ENCODE measurements at regions not wholly inside any gene's neighbourhood (a gene's known extent, or its start where the extent isn't known, plus 50 kb on each side); places are given as distances from the start of the nearest gene placed in this dataset.

- DNase-seq (ENCODE audit: low read depth, low spot score) = no peak
Measured at GRCh38 chr10:47143473-47143872, 156.5 kb upstream of the GDF10 start.

DNA sequence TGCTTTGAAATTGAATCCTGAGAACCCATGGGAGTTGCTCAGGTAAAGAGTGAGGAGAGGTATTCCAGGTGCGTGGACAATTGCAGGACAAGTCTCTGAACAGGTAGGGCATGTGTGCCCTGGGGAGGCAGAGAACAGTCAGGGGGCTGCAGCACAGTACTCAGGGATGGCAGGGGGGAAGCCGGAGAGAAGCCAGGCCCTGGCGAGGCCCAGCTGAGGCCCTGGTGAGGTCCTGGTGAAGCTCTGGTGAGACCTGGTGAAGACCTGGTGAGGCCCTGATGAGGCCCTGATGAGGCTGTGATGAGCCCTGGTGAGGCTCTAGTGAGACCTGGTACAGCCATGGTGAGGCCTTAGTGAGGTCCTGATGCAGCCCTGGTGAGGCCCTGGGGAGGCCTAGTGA is 155.5 kb upstream of the GDF10 start:
- no peak for DNase-seq (ENCODE audit: low read depth, low spot score)

- no peak for DNase-seq (ENCODE audit: low read depth, low spot score)
Measured at GRCh38 chr10:47145290-47145934, 154.6 kb upstream of the GDF10 start.

DNA sequence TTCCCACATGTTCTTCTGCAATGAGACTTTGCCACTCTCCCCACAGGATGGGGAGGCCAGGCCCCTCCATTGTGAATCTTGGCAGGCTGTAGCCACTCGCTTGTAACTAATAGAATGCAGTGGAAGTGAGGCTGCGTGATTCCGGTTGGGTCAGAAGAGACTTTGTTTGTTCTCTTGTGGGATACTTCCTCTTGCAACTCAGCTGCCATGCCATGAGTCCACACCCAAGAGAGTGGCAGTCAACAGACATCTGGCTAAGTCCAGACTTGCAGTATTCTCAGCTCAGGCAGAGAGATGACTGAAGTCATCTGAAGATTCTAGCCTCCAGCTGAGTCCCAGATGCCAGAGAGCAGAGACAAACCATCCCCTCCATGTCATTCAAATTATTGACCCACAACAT is 153.4 kb upstream of the GDF10 start:
- DNase-seq (ENCODE audit: low read depth, low spot score) = no peak

DNA sequence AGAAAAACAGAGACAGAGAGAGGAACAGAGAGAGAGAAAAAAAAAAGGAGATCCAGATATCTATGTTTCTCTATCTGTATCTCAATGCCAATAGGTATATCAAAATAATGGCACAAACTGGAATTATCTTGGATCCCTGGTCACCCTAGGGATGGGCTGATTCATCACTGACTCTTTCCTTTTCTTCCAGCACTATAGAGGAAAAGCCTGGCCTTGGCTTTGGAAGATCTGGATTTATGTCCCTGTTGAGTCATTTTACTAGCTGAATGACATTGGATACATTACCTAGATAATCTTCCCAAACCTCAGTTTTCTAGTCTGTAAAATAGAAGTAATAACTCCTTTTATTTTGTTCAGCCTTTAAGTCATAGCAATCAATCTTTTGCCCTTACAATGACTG is 152.8 kb upstream of the GDF10 start:
- no peak for DNase-seq (ENCODE audit: low read depth, low spot score)

- DNase-seq (ENCODE audit: low read depth, low spot score) = no peak
Measured at GRCh38 chr10:47150581-47150980, 149.4 kb upstream of the GDF10 start.

GRCh38 chr10:47151920-47152319 is 148.1 kb upstream of the GDF10 start:
- DNase-seq (ENCODE audit: low read depth, low spot score) = no peak

DNA sequence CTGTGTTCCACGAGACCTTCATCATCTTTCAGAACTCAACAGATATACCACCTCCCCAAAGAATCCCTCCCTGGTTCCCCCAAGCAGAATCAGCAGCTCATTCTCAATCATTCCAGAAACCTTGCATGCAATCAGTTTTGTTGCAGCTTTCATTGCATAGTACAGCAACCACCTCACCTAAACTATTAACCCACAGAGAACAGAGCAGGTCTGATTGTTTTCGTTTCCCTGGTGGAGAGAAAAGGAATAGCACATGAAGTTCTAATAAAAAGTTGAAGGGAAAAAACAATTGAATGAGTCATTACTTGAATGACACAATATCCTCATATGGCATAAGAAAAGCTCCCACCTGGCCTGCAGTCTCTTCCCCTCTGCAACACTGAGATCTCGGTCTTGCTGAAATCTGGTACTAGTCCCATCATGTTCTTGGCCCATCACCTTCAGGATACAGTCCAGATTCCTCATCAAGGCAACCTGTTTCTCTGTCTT is 147.1 kb upstream of the GDF10 start:
- DNase-seq (ENCODE audit: low read depth, low spot score) = no peak

DNA sequence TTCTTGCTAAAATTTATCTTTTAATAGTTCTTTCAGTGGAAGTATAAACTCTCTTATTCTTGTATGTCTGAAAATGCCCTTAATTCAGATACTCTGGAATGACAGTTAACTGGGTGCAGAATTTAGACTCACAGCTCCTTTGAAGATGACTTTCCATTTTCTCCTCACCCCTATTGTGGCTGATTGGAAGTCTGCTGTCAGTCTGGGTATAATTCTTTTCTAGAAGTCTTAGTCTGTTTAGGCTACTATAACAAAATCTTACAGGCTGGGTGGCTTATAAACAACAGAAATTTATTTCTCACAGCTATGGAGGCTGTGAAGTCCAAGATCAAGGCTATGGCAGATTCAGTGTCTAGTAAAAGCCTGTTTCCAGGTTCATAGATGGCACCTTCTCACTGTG is 145.2 kb upstream of the GDF10 start:
- no peak for DNase-seq (ENCODE audit: low read depth, low spot score)

DNA sequence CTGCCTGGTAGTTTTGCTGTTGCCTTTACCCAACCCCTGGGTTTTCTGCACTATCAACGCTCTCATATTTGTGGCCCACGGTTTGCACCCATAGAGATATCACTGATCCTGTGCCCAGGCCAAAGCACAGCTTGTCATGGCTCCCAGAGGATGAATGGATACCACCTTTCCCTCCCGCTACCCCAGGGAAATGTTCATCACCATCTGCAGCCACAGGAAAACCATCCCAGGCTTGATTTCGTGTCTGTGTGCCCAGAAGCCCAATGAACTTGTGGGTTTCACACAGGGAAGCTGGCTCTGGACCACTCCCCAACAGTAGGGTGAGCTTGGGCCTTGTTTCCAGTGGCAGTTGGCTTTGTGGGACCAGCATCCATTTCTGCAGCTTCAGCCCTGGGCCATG is 143.1 kb upstream of the GDF10 start:
- DNase-seq (ENCODE audit: low read depth, low spot score) = no peak

- DNase-seq (ENCODE audit: low read depth, low spot score) = no peak
Measured at GRCh38 chr10:47158116-47159071, 141.6 kb upstream of the GDF10 start.

- no peak for DNase-seq (ENCODE audit: low read depth, low spot score)
Measured at GRCh38 chr10:47159361-47160260, 140.4 kb upstream of the GDF10 start.

DNA sequence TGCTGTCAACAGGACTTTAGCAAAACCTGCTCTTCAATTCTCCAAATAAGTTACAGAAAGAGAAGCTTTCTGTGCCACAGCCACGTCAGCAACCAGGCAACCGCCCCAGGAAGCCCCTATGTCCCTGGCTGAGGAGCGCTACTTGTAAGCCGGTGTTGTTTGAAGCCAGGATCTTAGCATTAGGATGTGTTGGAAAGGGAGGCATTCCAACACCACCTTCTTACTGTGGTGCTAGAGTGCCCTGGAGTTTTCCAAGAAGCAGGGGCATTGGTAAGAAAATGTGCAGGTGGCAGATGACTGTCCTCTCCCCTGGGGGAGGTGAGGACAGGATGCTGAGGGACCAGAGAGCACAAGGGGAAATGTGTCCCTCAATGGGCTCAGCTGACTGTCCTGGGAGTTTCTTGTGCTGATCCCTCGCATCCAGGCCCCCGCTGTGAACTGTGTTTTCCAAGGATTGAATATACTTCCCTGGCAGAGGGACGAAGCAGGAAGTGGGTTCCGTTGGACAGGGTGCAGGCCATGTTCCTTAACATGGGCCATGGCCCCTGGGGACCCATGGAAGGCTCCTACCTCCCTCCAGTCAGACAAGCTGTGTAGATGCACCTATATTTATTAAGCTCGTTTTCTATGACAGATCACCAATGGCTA is 139.6 kb upstream of the GDF10 start:
- DNase-seq (ENCODE audit: low read depth, low spot score) = no peak

GRCh38 chr10:47160967-47161366 is 139.0 kb upstream of the GDF10 start:
- no peak for DNase-seq (ENCODE audit: low read depth, low spot score)

DNA sequence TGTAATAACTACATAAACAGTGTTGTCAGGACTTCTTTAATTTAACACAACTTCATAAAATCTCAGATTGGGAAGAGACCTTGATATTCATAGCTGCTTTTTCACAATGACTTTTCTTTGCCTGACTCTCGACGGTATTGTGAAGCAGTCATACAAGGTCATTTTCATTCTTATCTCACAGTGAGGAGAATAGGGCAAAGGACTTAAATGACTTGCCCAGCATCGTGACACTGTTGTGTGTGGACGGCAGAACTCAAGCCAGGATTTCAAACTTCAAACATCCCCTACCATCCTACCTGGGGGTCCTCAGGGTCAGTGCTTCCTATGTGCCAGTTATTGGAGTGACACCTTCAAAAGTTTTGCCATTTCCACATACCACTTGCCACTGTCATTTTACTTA is 138.5 kb upstream of the GDF10 start:
- DNase-seq (ENCODE audit: low read depth, low spot score) = no peak

DNA sequence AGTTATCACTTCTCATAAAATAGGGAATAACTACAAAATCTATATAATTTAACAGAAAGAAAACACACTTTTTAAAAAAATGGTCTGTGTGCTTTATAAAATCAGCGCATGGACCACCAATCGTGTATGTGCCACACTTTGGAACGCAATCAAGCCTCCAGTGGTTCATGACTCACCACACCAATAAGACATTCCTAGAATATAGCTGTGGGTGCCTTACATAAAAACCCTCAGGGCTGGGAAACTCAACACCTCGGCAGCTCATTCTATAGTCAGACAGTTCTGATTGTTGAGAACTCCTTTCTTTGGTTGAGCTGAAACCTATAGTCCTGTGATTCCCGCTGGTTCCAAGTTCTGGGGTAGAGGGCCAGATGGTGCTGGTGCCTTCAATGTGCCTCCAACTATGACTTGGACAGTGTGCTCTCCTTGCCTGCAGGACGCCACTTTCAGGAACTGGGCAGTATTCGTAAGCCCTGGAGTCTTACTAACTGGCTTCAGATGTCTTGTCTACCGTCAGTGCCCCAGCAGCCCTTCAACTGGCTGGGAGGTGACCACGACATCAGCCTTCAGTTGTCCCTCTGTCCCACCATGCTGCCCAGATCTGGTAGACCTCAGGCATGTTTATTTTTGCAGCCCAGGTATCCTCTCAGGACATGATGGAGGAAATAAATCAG is 135.7 kb upstream of the GDF10 start:
- peak; percentile 88 for DNase-seq (ENCODE audit: low read depth, low spot score)

GRCh38 chr10:47164800-47165128 is 135.2 kb upstream of the GDF10 start:
- no peak for DNase-seq (ENCODE audit: low read depth, low spot score)

DNA sequence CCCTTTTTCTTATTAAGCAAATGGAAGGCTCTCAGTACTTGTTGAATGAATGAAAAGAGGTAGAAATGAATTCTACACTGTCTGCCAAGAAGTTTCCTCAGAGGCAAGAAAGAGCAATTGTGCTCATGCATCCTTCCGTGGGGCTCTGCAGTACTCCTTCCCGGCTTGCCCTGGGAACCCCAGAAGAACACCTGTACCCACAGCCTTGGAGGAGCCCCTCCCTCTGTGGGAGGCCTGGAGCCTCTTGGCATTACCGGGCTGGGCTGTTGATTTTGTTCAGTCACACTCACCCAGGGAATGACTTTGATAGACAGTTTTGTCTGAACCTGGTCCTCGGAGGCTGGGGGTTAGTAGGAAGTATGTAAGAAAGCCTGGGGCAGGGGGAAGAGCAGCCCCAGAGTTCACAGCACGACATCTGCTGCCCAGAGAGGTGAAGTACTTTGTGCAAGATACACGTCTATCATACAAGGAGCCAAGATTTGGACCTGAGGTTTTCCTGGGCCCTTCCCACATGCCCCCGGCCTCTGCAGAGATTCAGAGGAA is 134.8 kb upstream of the GDF10 start:
- no peak for DNase-seq (ENCODE audit: low read depth, low spot score)

DNA sequence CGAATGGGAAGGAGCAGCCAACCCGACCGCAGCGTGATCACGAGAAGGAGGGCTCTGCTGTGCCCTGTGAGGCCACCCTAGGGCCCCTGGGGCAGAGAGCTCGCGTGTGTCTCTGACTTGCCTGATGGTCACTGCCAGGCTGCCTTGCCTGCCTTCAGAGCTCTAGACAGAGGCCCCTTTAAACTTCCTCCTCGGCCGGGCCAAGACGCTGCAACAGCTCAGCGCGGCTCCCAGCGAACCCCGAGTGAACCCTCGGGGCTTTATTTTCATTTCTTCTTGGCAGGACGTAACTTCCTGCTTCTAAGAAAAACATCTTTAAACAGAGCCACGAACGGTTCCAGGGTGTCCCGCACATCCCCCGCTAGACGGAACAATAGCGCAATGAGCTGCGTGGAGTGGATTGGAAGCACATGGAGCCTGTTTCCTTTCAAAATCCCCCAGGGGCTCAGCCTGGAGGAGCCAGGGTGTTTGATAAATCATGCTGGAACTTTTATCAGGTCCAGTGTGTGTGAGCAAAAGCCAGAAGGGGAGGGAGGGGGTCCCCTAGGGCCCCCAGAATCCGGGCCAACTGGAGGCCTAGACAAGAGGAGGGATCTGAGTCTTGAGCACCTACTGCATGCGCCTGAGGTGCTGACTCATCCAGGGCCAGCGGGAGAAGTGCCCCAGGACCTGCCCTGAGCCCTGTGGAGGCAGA is 134.1 kb upstream of the GDF10 start:
- peak; percentile 41 for DNase-seq (ENCODE audit: low read depth, low spot score)

GRCh38 chr10:47166405-47166777 is 133.6 kb upstream of the GDF10 start:
- no peak for DNase-seq (ENCODE audit: low read depth, low spot score)
